Omental fat pad (tissue), 3 donors: ENCODE measurements at regions not wholly inside any gene's neighbourhood (a gene's known extent, or its start where the extent isn't known, plus 50 kb on each side); places are given as distances from the start of the nearest gene placed in this dataset.

Source experiments
- ATAC-seq: fragments of 150-250 bp; one replicate; pipeline ENCODE4 v1.9.1; 2016; ENCODE audit warnings: mild to moderate bottlenecking, moderate library complexity; ENCODE audit not compliant: low FRiP score
- DNase-seq: peaks from one replicate; pipeline ENCODE4 v3.0.0-alpha.2; 2019; ENCODE audit warnings: low spot score
- CTCF ChIP-seq, 3 donors: fragments of 450-650 bp; IDR thresholded peaks; one replicate each; pipeline ENCODE4 v1.5.1; 2016 to 2017; ENCODE audit warnings: antibody characterized with exemption in 3 of 3, mild to moderate bottlenecking in 3 of 3, moderate library complexity in 2 of 3

- TF ChIP-seq CTCF (IDR thresholded peaks at IDR 0.05) = no peak
- no peak for DNase-seq
- ATAC-seq = no peak
Observed at GRCh38 chr12:22794017-22794416, 169.0 kb downstream of the ETNK1 start.

GRCh38 chr12:22796941-22797630, 172.1 kb downstream of the ETNK1 start:
- ATAC-seq (no peak), DNase-seq (no peak)
- no peak for TF ChIP-seq CTCF (IDR thresholded peaks at IDR 0.05)

GRCh38 chr12:22797701-22798100, 172.7 kb downstream of the ETNK1 start:
- no peak for TF ChIP-seq CTCF (IDR thresholded peaks at IDR 0.05)
- DNase-seq (no peak), ATAC-seq (no peak)

GRCh38 chr12:22798116-22798515, 173.1 kb downstream of the ETNK1 start:
- ATAC-seq (no peak), DNase-seq (no peak)
- TF ChIP-seq CTCF (IDR thresholded peaks at IDR 0.05) = no peak

- no peak for TF ChIP-seq CTCF (IDR thresholded peaks at IDR 0.05)
- DNase-seq (no peak), ATAC-seq (no peak)
Observed at GRCh38 chr12:22799503-22799902, 174.5 kb downstream of the ETNK1 start.

GRCh38 chr12:22800332-22800731, 175.4 kb downstream of the ETNK1 start:
- ATAC-seq = no peak
- no peak for TF ChIP-seq CTCF (IDR thresholded peaks at IDR 0.05)
- no peak for DNase-seq

- ATAC-seq = no peak
Observed at GRCh38 chr12:22802883-22803630, 178.1 kb downstream of the ETNK1 start.

More at GRCh38 chr12:22802883-22803630, 178.1 kb downstream of the ETNK1 start:
- no peak for TF ChIP-seq CTCF (IDR thresholded peaks at IDR 0.05)
- no peak for DNase-seq
